NT2/D1 (cell line): ENCODE measurements at regions not wholly inside any gene's neighbourhood (a gene's known extent, or its start where the extent isn't known, plus 50 kb on each side); places are given as distances from the start of the nearest gene placed in this dataset.

Source experiments
- SUZ12 ChIP-seq: IDR thresholded peaks from 2 replicates; pipeline ENCODE4 v1.6.1; 2011; ENCODE audit not compliant: insufficient read length, insufficient read depth; ENCODE audit errors: extremely low read depth
- YY1 ChIP-seq: IDR thresholded peaks from 2 replicates; pipeline ENCODE4 v1.6.1; 2011; ENCODE audit not compliant: insufficient read length, insufficient read depth
- ZNF274 ChIP-seq: IDR thresholded peaks from 2 replicates; pipeline ENCODE4 v1.6.1; 2011; ENCODE audit warnings: mild to moderate bottlenecking, low read depth, low read length

DNA sequence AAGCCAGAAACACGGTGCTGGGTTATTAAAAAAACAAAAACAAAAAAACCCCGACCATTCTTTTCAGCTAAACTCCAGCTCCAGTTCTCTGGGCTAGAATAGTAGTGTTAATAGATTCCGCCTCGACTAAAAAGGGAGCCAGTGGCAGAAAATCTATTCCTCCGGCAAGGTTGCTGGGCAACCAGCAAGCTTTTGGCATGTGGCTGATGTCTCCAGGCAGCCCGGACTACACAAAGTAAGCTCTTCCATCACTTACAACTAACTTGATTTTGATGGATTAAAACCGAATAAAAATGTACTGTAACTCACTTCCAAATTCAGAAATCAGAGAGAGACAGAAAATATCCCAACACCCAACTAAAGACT, 126.4 kb upstream of the FOXN3 start:
- TF ChIP-seq YY1 (no peak), ZNF274 (no peak), SUZ12 (no peak)
